Loucy (cell line): ENCODE measurements at regions not wholly inside any gene's neighbourhood (a gene's known extent, or its start where the extent isn't known, plus 50 kb on each side); places are given as distances from the start of the nearest gene placed in this dataset.

Experiments
- H2AFZ ChIP-seq: fragments of 200-600 bp; sonication (generic); 2 replicates; pipeline ENCODE4 v1.6.0; 2016; ENCODE audit warnings: antibody characterized with exemption, mild to moderate bottlenecking, low read length, moderate library complexity
- H3F3A ChIP-seq: fragments of 200-600 bp; 2 replicates; pipeline ENCODE4 v1.6.0; 2016; ENCODE audit warnings: antibody characterized with exemption, low read depth, mild to moderate bottlenecking
- H3K27me3 ChIP-seq: fragments of 200-600 bp; sonication (generic); 2 replicates; pipeline ENCODE4 v1.6.1; 2014; ENCODE audit warnings: low read length, mild to moderate bottlenecking; ENCODE audit not compliant: insufficient read depth, poor library complexity, severe bottlenecking
- H3K36me3 ChIP-seq: fragments of 200-600 bp; sonication (generic); 2 replicates; pipeline ENCODE4 v1.6.1; 2016; ENCODE audit warnings: low read length; ENCODE audit not compliant: insufficient read depth
- H3K4me1 ChIP-seq: fragments of 200-600 bp; sonication (generic); 2 replicates; pipeline ENCODE4 v1.5.1; 2014; ENCODE audit warnings: low read length, mild to moderate bottlenecking; ENCODE audit not compliant: insufficient read depth, poor library complexity, severe bottlenecking
- H3K4me2 ChIP-seq: fragments of 200-600 bp; sonication (generic); 2 replicates; pipeline ENCODE4 v1.6.0; 2014; ENCODE audit warnings: antibody characterized with exemption, low read length, low read depth, mild to moderate bottlenecking; ENCODE audit not compliant: poor library complexity, severe bottlenecking
- H3K4me3 ChIP-seq: fragments of 200-600 bp; sonication (generic); 2 replicates; pipeline ENCODE4 v1.5.1; 2014; ENCODE audit warnings: low read length, mild to moderate bottlenecking, mixed read lengths; ENCODE audit not compliant: poor library complexity, severe bottlenecking
- H3K79me2 ChIP-seq: fragments of 200-600 bp; sonication (generic); 2 replicates; pipeline ENCODE4 v1.6.1; 2014; ENCODE audit warnings: low read length; ENCODE audit not compliant: insufficient read depth
- H3K9ac ChIP-seq: fragments of 200-600 bp; sonication (generic); 2 replicates; pipeline ENCODE4 v1.6.0; 2014; ENCODE audit warnings: mild to moderate bottlenecking, low read depth, low read length, moderate library complexity; ENCODE audit not compliant: poor library complexity, severe bottlenecking
- H3K9me2 ChIP-seq: fragments of 200-600 bp; sonication (generic); replicated peaks from 2 replicates; pipeline ENCODE4 v1.6.1; 2016; ENCODE audit warnings: low read depth, low read length, mixed read lengths
- H3K9me3 ChIP-seq: fragments of 200-600 bp; sonication (generic); 2 replicates; pipeline ENCODE4 v1.6.1; 2014; ENCODE audit warnings: mild to moderate bottlenecking, antibody characterized with exemption, low read length, low read depth; ENCODE audit not compliant: insufficient read depth
- H4K20me1 ChIP-seq: fragments of 200-600 bp; sonication (generic); 2 replicates; pipeline ENCODE4 v1.6.0; 2014; ENCODE audit warnings: antibody characterized with exemption, low read length, mild to moderate bottlenecking; ENCODE audit not compliant: insufficient read depth, poor library complexity, severe bottlenecking
- CTCF ChIP-seq: fragments of 200-600 bp; sonication (generic); conservative IDR thresholded peaks from 2 replicates; pipeline ENCODE4 v1.5.1; 2014; ENCODE audit warnings: mild to moderate bottlenecking, antibody characterized with exemption, low read length
- EZH2phosphoT487 ChIP-seq: fragments of 200-600 bp; IDR thresholded peaks from 2 replicates; pipeline ENCODE4 v1.6.1; 2018; ENCODE audit warnings: antibody characterized with exemption, mild to moderate bottlenecking, moderate library complexity, borderline replicate concordance

DNA sequence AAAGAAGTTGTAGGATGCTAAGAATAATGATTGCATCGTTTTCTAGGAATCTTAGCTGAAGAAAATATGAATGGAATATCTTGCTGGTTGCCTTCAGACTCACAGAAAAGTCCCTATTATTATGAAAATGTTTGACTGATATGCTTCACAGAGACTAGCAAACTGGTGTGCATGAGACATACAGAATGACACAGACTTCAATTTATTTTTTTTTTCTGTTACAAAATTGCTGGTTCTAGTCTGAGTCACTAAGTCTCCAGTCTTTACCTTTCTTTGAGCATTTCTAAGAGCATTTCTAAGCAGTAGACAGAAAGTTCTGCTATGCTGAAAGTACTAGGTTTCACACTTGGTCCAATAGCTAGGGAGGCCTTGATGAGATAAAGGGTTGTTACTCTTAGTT lies 377.6 kb upstream of the ATP2B1 start:
- TF ChIP-seq EZH2phosphoT487 (no peak), CTCF (no peak)
- no peak overlapping the region for H3K9ac ChIP-seq
- no peaks in the 10 kb centered on the region for H3K9me3 ChIP-seq
- H3K4me2 ChIP-seq: no peak overlapping the region
- H3K36me3 ChIP-seq: no peaks in the 10 kb centered on the region
- H4K20me1 ChIP-seq: no peaks in the 10 kb centered on the region
- H3K4me3 ChIP-seq: no peak overlapping the region
- H3F3A ChIP-seq: no peaks in the 10 kb centered on the region
- H3K4me1 ChIP-seq: no peaks in the 10 kb centered on the region
- H3K79me2 ChIP-seq: no peaks in the 10 kb centered on the region
- no peaks in the 10 kb centered on the region for H3K9me2 ChIP-seq
- H3K27me3 ChIP-seq: peaks cover 13% of the 10 kb centered on the region
- no peak overlapping the region for H2AFZ ChIP-seq

DNA sequence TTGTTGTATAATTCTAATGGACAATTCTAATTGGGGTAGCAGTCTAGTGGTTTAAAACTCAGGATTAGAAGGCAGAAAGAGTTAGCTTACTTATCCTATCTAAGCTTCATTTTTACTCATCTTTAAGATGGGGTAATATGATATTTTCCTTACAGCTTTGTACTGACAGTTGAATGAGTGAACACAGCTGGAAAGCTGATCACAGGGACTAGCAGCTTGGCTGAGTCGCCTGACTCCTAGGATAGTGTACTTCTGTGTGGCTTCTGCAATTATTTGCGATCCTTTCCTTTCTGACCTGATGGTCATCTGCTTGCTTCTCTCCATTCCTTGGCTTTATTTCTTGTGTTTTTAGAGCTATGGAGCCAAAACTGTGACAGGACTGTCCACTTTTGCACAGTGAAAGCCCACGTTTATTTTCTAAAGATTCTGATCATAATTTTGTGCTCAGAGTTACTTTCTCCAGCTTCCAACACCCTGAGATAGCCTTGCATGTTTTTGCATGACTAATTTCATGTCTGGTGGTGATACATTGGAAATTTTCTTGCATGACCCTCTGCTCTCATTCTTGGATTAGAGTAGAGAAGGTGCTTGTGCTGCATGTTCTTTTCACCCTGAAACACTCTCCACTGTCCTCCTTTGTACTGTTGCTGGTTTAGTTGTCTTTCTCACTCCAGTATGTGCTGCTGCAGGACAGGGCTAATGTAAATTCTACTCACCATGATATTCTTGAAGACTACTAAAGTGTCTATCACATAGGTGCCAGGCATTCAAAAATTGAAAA lies 377.0 kb upstream of the ATP2B1 start:
- Histone ChIP-seq H3K4me2 (no peak overlapping the region), H3K4me3 (no peak overlapping the region), H3K27me3 (peaks cover 19% of the 10 kb centered on the region), H3K9me3 (no peaks in the 10 kb centered on the region), H3K79me2 (no peaks in the 10 kb centered on the region), H3K9me2 (no peaks in the 10 kb centered on the region), H4K20me1 (no peaks in the 10 kb centered on the region), H2AFZ (no peak overlapping the region), H3K4me1 (no peaks in the 10 kb centered on the region), H3F3A (no peaks in the 10 kb centered on the region), H3K9ac (no peak overlapping the region), H3K36me3 (no peaks in the 10 kb centered on the region)
- no peak for TF ChIP-seq EZH2phosphoT487
- no peak for TF ChIP-seq CTCF

DNA sequence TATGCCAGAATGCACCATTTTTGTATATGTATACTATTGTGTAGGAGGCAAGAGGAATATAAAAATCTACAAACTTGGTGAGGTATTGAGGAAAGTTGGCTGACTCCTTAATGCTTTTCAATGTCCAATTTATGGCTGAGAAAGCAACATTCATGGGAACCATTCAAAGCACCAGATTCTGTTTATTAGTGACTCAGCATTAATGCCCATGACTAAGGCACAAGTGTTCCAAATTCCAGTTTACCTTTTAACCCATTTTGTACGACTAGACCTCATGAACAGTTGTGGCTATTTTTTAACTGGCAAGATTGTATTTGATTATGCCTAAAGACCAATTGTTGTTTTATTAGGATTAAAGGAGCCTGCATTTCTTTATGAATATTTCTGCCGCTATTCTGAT lies 375.4 kb upstream of the ATP2B1 start:
- Histone ChIP-seq H4K20me1 (no peaks in the 10 kb centered on the region), H2AFZ (no peak overlapping the region), H3K4me1 (no peaks in the 10 kb centered on the region), H3K4me3 (no peak overlapping the region), H3K9me2 (no peaks in the 10 kb centered on the region), H3K4me2 (no peak overlapping the region), H3K36me3 (no peaks in the 10 kb centered on the region), H3K27me3 (peaks cover 33% of the 10 kb centered on the region), H3K79me2 (no peaks in the 10 kb centered on the region), H3K9me3 (no peaks in the 10 kb centered on the region), H3F3A (no peaks in the 10 kb centered on the region), H3K9ac (no peak overlapping the region)
- TF ChIP-seq CTCF (no peak), EZH2phosphoT487 (no peak)
